ENCODE measurements at regions not wholly inside any gene's neighbourhood (a gene's known extent, or its start where the extent isn't known, plus 50 kb on each side); places are given as distances from the start of the nearest gene placed in this dataset.
"Not testable (repeated sequence)": the region's sequence is repeated elsewhere in the genome, so short reads cannot be mapped to it uniquely, and the experiment has no call there.

DNA sequence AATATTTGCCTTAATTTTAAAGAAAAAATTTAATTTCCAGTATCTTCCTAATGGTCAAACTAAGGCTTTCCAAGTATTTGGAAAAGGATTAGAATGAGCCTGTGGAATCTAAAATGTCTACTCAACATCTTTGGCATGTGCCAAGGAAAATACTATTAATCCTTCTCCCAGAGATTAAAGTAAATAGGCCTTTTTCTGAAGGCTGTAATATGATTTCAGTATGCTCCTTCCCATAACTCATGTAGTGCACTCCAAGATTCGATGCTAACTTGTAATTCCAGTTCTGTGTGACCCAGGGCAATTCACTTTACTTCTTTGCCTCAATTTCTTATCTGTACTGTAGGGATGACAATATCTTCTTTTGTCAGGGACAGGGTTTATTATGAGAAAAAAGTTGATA, 196.9 kb downstream of the ZIC5 start:
- no peak for DNase-seq (ENCODE audit: low spot score)

DNA sequence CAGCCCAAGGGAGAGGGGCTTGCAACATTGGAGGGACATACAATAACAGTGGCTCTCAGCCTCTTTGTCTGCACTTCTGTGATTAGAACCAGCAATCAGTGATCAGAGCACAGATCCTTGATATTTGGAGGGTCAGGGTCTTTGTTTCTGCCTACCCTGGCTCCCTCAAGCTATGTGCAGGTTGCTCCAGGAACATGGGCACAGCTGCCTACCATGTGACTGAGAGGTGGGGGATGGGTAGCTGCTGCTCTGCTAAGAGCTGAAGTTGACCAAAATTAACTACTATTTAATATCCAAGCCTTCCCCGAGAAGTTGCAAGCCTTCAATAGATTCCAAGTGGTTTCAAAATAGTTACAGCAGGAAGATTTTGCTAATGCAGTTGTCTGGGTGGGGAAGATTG, 202.6 kb downstream of the ZIC5 start:
- no peak for DNase-seq (ENCODE audit: low spot score)

DNA sequence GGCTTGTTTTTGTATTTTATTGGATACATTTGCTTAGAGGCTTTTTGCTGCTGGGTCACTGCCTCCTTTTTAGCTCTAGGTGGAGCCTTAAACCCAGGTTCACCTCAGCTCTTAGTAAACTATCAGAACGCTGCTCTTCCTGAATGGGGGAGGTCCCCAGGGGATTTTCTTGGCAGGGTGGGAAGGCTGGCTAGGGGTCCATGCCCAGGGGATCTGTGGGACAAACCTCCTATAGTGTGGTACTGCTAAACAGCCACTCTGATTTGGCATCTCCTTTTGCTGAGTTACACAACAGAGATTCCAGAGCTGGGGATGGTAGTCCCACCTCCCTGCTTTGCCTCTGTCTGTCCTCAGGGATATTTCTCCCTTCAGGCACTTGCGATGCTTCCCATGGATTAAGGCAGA, 204.9 kb downstream of the ZIC5 start:
- no peak for DNase-seq (ENCODE audit: low spot score)

DNA sequence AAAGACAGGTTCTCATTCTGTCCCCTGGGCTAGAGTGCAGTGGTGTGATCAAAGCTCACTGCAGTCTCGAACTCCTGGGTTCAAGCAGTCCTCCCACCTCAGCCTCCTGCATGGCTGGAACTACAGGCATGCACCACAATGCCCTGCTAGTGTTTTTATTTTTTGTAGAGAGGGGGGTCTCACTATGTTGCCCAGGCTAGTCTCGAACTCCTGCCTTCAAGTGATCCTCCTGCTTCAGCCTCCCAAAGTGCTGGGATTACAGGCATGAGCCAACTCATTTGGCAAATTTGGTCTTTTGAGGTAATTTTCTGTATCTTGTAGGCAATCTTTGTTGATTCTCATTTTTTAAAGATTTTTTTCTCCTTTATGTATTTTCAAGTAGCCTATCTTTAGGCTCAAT, 205.7 kb downstream of the ZIC5 start:
- no peak for DNase-seq (ENCODE audit: low spot score)

DNA sequence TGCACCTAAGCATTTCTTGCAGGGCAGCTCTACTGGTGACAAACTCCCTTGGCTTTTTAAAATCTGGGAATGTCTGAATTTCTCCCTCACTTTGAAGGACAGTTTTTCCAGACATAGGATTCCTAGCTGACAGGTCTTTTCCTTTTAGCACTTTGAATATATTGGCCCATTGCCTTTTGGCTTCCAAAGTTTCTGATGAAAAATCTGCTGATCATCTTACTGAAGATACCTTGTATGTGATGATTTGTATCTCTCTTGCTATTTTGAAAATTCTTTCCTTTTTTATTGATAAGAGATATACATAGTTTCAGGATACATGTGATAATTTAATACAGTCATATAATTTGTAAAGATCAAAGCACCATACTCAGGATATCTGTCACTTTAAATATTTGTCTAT, 211.1 kb downstream of the ZIC5 start:
- no peak for DNase-seq (ENCODE audit: low spot score)

DNA sequence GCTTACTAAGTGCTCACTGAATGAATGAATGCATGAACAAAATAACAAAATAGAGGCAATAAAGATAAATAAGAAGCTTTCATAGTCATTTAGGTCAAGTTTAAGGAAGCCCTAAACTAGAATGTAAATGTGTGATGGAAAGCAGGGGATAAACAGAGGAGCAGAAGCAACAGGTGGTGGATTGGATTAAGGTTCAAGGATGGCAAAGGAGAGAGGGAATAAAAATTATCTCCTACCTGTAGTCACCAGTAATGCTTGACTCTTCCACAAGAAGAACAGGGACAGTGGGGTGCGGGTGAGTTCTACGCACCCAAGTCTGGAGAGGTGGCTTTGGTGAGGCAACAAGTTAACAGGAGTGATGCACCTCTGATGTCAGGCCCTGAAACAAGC, 212.4 kb downstream of the ZIC5 start:
- DNase-seq (ENCODE audit: low spot score) = no peak

DNA sequence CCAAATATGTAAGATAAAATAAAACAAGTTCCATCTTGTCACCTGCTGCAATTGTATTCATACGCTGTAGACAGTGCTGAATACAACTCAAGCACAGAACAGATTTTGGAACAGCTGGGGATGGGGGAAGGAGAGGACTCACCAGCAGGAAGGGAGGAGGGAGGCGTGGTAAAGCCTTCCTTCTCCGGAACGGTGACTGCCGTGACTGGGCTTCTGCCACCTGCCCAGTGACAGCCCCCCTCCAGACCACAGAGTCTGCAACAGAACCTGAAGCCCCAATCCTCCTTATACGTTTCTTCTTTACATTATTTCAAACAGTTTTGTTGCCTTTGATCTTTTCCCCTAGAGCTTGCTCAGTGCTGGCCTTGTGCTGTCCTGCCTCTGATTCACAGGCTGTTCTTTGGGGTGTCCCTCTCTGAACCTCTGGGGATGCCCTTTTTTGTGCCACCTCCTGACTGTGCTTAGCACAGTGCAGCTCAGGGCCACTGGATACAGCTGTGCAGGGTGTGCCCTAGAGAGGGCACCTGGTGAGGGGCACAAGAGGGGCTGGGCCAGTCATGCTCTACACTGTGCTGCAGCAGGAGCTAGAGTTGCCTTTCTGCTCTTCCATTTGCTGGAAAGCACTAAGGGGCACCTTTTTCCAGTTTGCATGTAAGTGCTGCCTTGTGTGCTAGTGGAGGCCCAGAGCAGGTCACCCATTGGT, 213.0 kb downstream of the ZIC5 start:
- no peak for DNase-seq (ENCODE audit: low spot score)

DNA sequence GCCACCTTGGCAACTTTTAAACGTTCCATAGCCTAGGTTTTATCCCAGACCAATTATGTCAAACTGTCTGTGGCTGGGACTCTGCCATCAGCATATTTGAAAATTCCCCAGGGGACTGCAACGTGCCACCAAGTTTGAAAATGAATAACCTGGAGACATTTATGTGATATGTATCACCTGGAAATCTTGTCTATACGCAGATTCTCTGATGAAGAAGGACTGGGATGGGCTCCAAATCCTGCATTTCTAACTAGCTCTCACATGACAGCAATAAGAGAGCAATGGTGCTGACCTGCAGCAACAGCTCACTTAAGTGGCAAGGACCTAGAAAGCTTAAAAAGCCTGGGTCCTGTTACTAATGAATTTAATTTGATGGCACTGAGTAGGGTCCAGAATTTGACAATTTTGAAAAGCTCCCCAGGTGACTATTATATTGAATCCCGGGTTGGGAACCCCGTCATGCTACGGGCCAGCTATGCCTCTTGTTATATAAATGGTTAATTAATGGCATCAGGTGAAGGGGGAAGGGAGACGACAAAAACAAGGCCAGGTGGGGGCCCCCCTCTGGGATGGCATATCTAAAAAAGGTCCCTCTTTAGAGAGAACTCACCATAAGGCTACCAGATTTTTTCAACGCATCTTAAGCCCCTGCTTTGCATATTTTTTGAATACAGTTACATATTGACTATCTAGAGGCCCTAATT, 213.7 kb downstream of the ZIC5 start:
- DNase-seq (ENCODE audit: low spot score) = no peak

DNA sequence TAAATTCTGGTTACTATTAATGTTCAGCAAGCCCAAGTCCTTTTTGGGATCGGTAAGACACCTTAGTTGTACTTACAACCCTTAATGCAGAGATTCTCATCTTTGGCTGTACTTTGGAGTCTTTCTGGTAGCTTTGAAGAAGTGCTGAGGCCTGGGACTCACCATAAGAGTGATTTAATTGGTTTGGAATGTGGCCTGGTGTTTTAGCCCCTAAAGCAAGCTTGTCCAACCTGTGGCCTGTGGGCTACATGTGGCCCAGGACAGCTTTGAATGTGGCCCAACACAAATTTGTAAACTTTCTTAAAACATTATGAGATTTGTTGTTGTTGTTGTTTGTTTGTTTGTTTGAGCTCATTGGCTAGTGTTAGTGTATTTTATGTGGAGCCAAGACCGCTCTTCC, 215.3 kb downstream of the ZIC5 start:
- DNase-seq (ENCODE audit: low spot score) = no peak

DNA sequence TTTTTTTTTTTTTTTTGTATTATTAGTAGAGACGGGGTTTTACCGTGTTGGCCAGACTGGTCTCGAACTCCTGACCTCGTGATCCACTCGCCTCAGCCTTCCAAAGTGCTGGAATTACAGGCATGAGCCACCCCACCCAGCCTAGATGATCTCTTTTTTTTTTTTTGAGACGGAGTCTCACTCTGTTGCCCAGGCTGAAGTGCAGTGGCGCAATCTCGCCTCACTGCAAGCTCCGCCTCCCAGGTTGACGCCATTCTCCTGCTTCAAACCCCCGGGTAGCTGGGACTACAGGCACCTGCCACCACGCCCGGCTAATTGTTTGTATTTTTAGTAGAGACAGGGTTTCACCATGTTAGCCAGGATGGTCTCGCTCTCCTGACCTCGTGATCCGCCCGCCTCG, 216.8 kb downstream of the ZIC5 start:
- DNase-seq (ENCODE audit: low spot score) = not testable (repeated sequence)

DNA sequence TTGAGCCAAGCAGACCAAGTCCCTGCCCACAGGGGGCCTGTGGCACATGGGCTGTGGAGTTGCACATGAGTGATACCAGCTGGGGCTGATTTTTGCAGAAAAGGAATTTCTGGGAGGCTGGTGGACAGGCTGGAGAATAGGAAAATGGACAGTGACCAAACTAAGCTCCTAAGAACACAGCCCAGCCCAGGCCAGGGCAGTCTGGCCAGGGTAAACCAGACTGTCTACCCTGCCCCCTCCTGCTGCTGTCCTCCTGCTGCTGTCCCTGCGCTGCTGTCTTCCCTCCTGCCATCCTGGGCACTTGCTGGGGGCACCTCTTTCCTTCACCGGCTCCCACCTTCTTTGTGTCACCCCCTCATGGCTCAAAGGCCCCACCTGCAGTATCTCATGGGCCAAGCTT, 219.2 kb downstream of the ZIC5 start:
- no peak for DNase-seq (ENCODE audit: low spot score)

DNA sequence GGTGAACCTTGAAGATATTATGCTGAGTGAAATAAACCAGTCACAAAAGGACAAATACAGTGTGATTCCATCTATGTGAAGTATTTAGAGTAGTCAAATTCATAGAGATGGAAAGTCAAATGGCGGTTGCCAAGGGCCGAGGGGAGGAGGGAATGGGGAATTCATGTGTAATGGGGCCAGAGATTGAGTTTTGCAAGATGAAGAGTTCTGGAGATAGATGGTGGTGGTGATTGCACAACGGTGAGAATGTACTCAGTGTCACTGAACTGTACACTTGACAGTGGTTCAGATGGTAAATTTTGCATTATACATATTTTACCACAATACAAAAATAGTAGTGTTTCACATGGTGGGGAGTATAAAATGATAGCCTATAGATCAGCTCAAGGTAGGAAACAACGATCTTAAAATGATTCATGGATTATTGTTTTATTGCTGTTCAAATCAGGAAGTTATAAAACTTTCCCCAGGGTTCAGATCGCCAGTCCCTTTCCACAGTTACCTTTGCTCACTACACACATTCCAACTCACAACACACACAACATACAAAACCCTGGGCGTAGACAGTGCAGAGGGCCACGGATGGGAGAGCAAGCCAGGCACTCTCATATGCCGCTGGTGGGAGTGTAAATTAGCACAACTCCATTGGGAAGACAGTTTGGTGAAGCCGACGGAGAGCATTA, 219.9 kb downstream of the ZIC5 start:
- no peak for DNase-seq (ENCODE audit: low spot score)

DNA sequence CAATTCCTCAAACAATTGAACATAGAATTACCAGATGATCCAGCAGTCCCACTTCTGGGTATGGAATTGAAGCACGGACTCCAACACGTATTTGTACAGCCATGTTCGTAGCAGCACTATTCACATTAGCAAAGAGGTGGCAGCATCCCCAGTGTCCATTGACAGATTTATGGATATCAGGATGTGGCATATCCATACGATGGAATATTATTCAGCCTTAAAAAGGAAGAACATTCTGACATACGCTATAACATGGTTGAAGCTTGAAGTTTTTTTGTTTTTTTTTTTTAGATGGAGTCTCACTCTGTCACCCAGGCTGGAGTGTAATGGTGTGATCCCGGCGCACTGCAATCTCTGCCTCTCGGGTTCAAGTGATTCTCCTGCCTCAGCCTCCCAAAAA, 220.6 kb downstream of the ZIC5 start:
- no peak for DNase-seq (ENCODE audit: low spot score)

DNA sequence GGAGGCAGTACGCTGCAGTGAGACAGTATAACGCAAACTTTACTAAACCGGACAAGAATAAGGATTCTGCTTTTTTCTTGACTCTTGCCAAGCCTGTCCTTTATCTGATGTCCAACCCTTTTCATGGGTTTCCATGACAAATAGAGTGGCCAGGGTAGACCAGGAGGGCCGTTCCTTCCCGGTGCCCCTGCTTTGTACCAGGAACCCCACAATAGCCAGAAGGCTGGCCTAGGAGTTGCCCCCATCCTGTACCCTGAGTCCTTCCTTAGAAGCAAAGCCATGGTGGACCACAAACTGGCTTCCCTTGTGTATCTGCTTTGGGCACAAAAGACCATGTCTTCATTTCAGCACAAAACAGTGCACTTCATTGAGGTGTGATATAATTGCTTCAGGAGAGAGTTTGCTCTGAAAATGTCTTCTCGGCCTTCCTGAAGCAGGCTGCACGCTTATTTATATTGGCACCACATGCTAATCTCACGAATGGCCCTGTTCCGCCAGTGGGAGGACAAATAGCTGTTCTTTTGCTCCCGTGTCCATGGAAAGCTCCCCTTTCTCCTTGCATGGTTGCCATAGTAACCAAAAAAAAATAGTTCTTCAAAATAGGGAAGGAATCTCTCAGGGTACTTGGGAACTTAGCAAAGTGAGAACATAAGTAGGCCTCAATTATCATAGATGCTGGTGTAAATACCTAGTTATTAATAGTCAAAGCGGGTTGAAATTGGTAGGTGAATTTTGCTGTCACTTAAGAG, 222.1 kb downstream of the ZIC5 start:
- no peak for DNase-seq (ENCODE audit: low spot score)

DNA sequence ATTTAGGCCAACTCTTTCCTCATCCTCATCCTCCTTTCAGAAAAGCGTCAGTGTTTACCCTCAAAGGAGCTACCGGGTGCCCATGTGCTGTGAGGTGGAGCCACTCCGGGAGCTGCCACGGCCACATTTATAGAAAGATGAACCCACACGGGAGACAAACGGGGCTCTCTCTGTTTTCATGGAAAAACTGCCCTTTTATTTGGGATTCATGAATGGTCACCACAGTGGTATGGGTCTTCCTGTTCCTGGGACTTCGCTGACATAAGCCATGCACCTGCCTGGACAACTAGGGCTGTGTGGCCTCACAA, 224.2 kb downstream of the ZIC5 start:
- no peak for DNase-seq (ENCODE audit: low spot score)

DNA sequence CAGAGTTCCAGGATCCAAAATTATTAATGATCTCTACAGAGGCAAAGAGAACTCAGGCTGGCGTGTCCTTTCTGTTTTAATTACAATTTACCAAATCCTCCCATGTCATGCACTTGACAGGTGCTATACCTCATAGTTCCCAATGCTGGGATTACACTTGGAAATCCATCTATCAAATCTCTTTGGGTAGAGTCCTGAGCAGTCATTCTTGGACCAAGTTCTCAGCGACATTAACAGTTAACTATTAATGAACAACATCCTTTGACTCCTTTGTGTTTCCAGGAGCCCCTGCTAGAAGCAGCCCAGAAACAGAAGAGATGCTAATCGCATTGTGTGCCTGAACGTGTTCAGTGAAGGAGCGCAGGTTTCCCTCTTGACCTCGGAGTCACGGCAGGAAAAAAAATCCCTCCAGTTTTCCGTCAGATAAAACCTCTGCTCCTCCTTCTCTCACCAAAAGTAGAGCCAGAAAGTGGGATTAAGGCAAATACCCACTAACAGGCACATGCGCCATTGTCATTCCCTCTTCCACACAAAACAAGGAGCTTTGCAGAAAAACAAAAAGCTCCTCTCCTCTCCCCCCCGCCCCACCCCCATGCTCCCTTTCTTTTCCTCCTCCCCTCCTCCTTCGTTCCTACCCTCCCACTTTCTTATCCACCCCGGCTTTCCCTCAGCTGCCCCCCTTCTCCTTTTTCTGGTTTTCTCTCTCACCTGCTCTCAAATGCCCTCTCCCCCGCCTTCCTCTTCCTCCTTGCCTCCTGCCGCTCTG, 224.7 kb downstream of the ZIC5 start:
- no peak for DNase-seq (ENCODE audit: low spot score)

DNA sequence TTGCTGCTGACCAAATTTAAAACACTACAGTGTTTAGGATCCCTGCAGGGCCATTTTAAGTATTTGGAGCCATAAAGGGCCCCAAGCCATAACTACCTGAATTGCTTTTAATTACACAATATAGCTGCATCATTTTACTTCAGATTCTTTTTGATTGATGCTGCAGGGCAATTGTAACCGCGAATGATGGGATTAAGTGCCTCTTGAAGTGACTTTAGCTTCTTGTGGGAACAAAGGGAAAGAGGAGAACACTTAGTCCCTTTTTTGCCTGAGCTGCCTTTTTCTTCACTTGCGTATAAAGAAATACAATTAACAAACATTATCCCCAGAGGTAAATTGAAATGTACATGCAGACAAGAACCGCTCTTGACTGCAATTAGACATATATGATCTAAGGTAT, 228.5 kb downstream of the ZIC5 start:
- DNase-seq (ENCODE audit: low spot score) = no peak

DNA sequence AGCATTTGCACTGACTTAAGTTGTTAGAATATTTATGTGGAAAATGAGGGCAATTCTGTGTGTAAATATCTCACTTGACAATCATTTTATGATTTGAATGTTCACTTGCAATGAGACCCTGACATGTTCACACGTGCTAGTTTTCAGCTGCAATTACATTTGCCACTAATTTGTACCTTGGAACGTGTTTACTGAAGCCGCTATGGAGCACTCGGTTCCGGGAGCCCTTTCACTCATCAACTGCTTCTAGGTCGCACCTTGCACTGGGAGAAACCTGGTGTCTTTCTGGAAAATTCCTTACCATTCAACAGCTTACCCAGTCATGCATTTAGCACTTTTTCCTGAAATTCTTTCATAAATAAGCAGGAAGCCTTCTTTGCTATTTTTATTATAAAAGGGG, 229.6 kb downstream of the ZIC5 start:
- no peak for DNase-seq (ENCODE audit: low spot score)

DNA sequence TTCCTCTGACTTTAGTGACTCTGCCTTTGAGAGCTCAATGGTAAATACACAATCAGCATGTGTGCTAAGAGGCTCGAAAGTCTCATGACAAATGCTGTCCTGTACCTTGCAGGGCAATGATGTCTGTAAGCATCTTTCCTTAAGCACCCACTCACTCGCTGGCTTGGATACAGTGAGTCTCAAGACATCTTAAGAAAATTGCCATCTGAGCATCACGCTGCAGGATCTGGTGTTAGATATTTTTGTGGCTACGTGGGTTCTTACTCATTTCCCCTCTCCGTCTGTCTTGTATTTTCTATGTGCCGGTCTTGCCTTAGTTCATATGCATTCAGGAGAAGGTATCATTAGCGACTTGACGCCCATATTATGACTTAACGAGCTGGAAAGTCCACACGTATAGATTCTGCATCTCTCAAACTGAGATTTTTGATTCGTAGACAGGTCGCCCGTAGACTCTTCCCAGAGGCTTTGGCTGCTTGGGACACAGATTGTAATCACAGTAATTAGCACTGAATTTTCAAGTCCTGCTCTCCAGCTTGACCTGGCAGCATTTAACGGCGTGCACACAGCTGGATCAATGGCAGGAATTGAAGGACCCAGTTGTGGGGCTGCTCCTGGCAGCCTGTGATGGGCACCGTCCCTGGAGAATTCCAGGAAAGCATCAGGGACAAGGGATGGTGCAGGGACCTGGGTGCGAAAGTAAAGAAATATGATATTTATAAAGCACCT, 231.2 kb downstream of the ZIC5 start:
- DNase-seq (ENCODE audit: low spot score) = no peak

DNA sequence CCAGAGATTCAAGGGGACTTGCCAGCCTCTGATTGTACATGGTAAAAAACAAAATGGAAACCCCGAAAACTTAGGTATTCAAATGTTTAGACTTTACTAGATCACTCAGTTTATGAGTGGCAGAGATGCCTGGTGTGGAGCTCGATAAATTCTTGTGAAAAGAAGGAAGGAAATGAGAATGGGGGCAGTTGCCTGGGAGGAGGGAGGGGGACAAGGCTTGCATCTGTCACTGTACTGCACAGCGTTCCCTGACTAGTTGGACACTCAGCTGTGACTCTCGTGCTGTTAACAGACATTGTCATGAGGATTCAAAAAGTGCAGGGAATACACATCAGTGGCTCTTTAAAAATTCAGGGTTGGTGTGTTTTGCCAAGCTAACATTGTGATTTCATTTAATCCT, 232.9 kb downstream of the ZIC5 start:
- no peak for DNase-seq (ENCODE audit: low spot score)

DNA sequence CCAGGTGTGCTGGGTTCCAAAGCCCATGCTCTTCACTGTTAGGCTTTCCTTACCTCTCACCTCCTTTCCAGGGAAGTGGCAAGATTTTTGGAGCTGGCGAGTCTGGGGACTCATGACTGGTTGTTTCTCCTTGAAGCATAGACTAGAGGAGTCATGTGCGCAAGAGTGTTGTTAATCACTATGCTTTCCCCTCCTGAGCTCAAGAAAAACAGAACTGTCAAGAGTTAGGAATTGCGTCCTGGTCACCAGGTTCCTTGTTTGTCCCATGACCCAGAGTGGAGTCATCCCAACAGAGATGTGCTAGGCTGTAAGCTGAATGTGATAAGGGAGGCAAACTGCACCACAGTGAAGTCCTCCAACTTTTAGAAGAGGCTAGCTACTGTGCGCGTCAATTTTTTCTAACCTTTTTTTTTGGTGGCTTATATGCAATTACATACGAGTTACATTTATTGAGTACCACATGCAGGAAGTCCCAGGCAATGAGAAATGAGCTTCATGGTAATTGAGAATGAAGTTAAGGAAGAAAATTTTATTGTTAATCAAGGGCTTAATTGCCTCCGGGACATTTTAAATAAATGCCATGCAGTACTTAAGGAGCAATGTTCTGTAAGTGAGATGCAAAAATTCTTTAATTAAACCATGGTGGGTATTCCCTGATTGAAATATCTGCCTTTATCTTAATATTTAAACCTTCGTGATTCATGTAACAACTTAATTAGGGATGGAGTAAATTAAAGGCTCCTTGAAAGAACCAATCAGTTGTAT, 233.9 kb downstream of the ZIC5 start:
- DNase-seq (ENCODE audit: low spot score) = no peak

All from left forelimb (tissue), 1 donor.